ENCODE measurements at regions not wholly inside any gene's neighbourhood (a gene's known extent, or its start where the extent isn't known, plus 50 kb on each side); places are given as distances from the start of the nearest gene placed in this dataset.

DNA sequence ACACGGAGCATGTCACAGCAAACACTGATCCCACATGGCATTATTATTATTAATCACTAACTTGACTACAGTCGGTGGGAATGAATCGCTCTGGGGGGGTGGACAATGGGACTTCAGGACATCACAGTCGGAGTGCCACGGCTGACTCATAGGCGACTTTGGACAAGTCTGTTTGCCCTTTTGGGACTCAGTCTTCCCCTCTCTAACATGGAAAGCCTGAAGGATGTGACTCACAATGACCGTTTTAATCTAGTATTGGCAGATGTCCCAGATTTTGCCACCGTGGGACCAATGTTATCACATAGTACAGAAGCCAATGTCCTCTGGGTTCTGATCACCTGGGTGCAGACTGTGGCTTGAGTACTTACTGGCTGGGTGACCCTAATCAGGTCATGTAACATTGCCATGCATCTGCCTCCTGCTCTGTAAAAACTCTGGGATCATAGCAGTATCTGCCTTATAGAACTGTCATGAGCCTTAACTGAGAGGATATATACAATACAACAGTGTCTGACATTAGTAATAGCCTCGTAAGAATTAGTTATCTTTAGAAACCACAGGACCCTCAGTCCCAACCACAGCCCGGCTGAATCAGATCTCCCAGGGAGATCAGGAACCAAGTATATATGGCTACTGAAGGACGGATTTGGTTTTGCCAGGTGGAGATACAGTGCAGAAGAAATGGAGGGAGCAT lies 362.6 kb downstream of the BCL11B start:
- 73% methylated on average over 11 of the region's 11 CpGs for WGBS
- intact Hi-C loops (cut with DNase I) = no loop called here

DNA sequence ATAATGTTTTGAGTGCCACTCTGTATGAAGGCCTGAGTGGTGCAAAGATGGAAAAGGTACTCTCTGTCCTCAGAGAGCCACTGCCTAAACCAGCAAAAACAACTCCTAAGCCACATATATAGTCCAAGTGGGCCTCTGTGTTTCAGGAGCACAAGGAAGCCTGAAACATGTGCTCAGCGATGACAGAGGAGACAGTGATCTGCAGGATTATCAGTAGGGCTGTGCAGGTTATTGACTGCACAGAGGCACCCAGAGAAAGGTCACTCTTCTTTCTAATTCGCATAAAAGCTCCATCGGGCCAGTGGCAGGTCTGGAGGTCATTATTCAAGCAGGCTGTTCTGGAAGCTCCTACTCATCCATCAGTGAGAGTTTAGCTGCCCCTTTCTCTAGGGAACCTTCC lies 361.9 kb downstream of the BCL11B start:
- H3K27me3 ChIP-seq (replicated peaks; ENCODE audit: insufficient read depth) = no peaks in the 10 kb centered on the region
- no peak overlapping the region for H3K27ac ChIP-seq
- WGBS = 98% methylated on average over 3 of the region's 3 CpGs
- H3K36me3 ChIP-seq = no peaks in the 10 kb centered on the region
- TF ChIP-seq POLR2AphosphoS5 (IDR thresholded peaks at IDR 0.05) (no peak), POLR2A (IDR thresholded peaks at IDR 0.05) (no peak)
- TF ChIP-seq, protein P1, sequence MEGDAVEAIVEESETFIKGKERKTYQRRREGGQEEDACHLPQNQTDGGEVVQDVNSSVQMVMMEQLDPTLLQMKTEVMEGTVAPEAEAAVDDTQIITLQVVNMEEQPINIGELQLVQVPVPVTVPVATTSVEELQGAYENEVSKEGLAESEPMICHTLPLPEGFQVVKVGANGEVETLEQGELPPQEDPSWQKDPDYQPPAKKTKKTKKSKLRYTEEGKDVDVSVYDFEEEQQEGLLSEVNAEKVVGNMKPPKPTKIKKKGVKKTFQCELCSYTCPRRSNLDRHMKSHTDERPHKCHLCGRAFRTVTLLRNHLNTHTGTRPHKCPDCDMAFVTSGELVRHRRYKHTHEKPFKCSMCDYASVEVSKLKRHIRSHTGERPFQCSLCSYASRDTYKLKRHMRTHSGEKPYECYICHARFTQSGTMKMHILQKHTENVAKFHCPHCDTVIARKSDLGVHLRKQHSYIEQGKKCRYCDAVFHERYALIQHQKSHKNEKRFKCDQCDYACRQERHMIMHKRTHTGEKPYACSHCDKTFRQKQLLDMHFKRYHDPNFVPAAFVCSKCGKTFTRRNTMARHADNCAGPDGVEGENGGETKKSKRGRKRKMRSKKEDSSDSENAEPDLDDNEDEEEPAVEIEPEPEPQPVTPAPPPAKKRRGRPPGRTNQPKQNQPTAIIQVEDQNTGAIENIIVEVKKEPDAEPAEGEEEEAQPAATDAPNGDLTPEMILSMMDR (IDR thresholded peaks at IDR 0.05) = no peak
- no peak overlapping the region for H3K4me3 ChIP-seq
- intact Hi-C loops (cut with DNase I) = no loop called here
- no peaks in the 10 kb centered on the region for H3K9me3 ChIP-seq
- no peak for DNase-seq (ENCODE audit: low spot score)
- H3K4me1 ChIP-seq (replicated peaks) = peaks cover 3% of the 10 kb centered on the region

More for the DNA sequence above, 362.6 kb downstream of the BCL11B start:
- TF ChIP-seq, protein P1 (IDR thresholded peaks at IDR 0.05) = no peak
- TF ChIP-seq POLR2AphosphoS5 (IDR thresholded peaks at IDR 0.05) = no peak
- no peak for TF ChIP-seq POLR2A (IDR thresholded peaks at IDR 0.05)
- H3K4me3 ChIP-seq = no peak overlapping the region
- H3K27me3 ChIP-seq (replicated peaks; ENCODE audit: insufficient read depth) = no peaks in the 10 kb centered on the region
- no peak for DNase-seq (ENCODE audit: low spot score)
- H3K27ac ChIP-seq = no peak overlapping the region
- H3K9me3 ChIP-seq = no peaks in the 10 kb centered on the region
- H3K4me1 ChIP-seq (replicated peaks) = peaks cover 3% of the 10 kb centered on the region
- H3K36me3 ChIP-seq = no peaks in the 10 kb centered on the region

DNA sequence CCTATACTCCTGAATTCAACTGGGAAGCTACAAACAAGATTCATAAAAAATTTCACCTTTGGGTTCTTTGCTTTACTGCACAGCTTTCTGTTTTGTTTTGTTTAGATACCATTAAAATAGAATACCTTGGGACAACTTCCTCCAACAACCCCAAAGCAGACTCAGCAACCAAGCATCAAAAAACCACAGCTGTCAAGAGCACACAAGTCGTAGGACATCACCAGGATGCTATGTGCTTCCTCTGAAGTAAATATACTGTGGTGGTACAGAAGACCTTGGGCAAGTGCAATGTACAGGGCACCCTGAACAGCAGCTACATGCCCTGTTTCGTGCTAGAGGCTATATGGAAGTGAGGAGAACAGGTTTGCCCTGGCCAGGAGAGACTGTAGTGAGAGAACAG lies 359.3 kb downstream of the BCL11B start:
- Histone ChIP-seq H3K36me3 (no peaks in the 10 kb centered on the region), H3K27ac (no peak overlapping the region), H3K27me3 (replicated peaks; ENCODE audit: insufficient read depth) (no peaks in the 10 kb centered on the region), H3K4me1 (replicated peaks) (no peaks in the 10 kb centered on the region), H3K4me3 (no peak overlapping the region), H3K9me3 (no peaks in the 10 kb centered on the region)
- WGBS = 88% methylated on average over 2 of the region's 2 CpGs
- intact Hi-C loops (cut with DNase I) = no loop called here
- no peak for DNase-seq (ENCODE audit: low spot score)
- TF ChIP-seq POLR2A (IDR thresholded peaks at IDR 0.05) (no peak), POLR2AphosphoS5 (IDR thresholded peaks at IDR 0.05) (no peak)
- TF ChIP-seq, protein P1 (IDR thresholded peaks at IDR 0.05) = no peak

DNA sequence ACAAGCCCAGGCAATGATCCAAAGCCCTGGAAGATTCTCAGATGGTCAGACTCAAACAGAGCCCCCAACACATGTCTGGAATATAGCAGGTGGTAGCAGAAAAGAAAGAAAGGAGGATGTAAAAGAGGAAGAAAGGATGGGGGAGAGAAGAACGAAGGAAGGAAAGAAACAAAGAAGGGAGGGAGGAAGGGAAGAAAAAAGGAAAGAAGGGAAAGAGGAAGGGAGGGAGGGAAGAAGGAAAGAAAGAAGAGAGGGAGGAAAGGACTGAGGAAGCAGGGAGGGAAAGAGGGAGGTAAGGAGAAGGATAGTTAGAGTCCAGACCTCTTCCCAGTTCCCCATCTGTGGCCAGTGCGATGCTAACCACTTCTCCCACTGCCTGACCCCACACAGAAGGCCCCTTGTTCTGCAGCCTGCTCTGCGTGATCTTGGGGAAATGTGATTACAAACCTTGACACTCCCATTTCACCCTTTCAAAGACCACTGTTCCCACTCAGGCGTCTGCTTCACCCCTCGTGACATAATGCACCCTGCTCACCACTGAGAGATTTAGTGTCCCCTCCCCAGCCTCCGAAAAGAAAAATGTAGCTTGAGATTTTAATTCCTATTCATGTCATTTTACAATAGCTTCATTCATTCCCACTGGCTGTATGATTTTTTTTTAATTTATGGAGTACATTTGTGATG lies 357.9 kb downstream of the BCL11B start:
- H3K27me3 ChIP-seq (replicated peaks; ENCODE audit: insufficient read depth) = no peaks in the 10 kb centered on the region
- intact Hi-C loops (cut with DNase I) = no loop called here
- DNase-seq (ENCODE audit: low spot score) = no peak
- H3K27ac ChIP-seq = no peak overlapping the region
- H3K4me1 ChIP-seq (replicated peaks) = no peaks in the 10 kb centered on the region
- H3K4me3 ChIP-seq = no peak overlapping the region
- WGBS = 84% methylated on average over 6 of the region's 6 CpGs
- TF ChIP-seq POLR2AphosphoS5 (IDR thresholded peaks at IDR 0.05) = no peak
- TF ChIP-seq, protein P1 (IDR thresholded peaks at IDR 0.05) = no peak
- TF ChIP-seq POLR2A (IDR thresholded peaks at IDR 0.05) = no peak
- no peaks in the 10 kb centered on the region for H3K9me3 ChIP-seq
- no peaks in the 10 kb centered on the region for H3K36me3 ChIP-seq

DNA sequence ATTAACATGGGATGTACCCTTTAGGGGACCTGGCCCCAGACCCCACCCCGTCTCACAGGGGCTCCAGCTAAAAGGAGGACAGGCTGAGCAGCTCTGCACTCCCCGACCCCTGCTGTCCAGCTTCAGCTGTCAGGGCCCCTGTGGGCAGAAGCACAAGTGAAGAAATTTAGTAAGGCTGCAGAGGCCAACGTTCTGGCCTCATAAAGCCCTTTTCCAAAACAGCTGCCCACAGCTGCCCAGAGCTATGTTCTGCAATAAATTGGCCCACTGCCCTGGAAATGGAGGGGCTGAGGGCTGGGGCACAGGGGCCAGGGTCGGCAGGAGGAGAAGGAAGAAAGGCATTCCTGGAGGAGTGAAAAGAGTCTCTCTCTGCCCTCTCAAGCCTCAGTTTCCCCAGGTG lies 357.1 kb downstream of the BCL11B start:
- H3K4me3 ChIP-seq = no peak overlapping the region
- H3K9me3 ChIP-seq = no peaks in the 10 kb centered on the region
- intact Hi-C loops (cut with DNase I) = no loop called here
- TF ChIP-seq, protein P1 (IDR thresholded peaks at IDR 0.05) = no peak
- TF ChIP-seq POLR2A (IDR thresholded peaks at IDR 0.05) (no peak), POLR2AphosphoS5 (IDR thresholded peaks at IDR 0.05) (no peak)
- WGBS = 47% methylated on average over 4 of the region's 4 CpGs
- H3K27ac ChIP-seq = no peak overlapping the region
- no peaks in the 10 kb centered on the region for H3K4me1 ChIP-seq (replicated peaks)
- no peak for DNase-seq (ENCODE audit: low spot score)
- no peaks in the 10 kb centered on the region for H3K27me3 ChIP-seq (replicated peaks; ENCODE audit: insufficient read depth)
- no peaks in the 10 kb centered on the region for H3K36me3 ChIP-seq

All from prostate gland (tissue), 2 donors.